ENCODE measurements at regions not wholly inside any gene's neighbourhood (a gene's known extent, or its start where the extent isn't known, plus 50 kb on each side); places are given as distances from the start of the nearest gene placed in this dataset.

GRCh38 chr2:71861186-71862160, 286.2 kb downstream of the CYP26B1 start:
- DNase-seq (ENCODE audit: low read depth, low spot score) = no peak
- no peak overlapping the region for H3K4me3 ChIP-seq (ENCODE audit: low read length)
- H3K27me3 ChIP-seq (ENCODE audit: control insufficient read depth, insufficient read depth, low read length) = no peaks in the 10 kb centered on the region
- H3K9me3 ChIP-seq (ENCODE audit: control insufficient read depth, insufficient read depth, low read length) = no peaks in the 10 kb centered on the region
- H3K4me1 ChIP-seq (ENCODE audit: control insufficient read depth, insufficient read depth, low read length) = no peaks in the 10 kb centered on the region
- H3K36me3 ChIP-seq (ENCODE audit: control insufficient read depth, insufficient read depth, low read length) = no peaks in the 10 kb centered on the region
- WGBS (ENCODE audit: insufficient coverage, insufficient read length) = no CpG with 5 or more reads among the region's 17 CpGs
- no peak overlapping the region for H3K27ac ChIP-seq (ENCODE audit: low read length)

GRCh38 chr2:71860381-71860926, 287.2 kb downstream of the CYP26B1 start:
- H3K4me3 ChIP-seq (ENCODE audit: low read length) = no peak overlapping the region
- H3K27me3 ChIP-seq (ENCODE audit: control insufficient read depth, insufficient read depth, low read length) = no peaks in the 10 kb centered on the region
- WGBS (ENCODE audit: insufficient coverage, insufficient read length) = no CpG with 5 or more reads among the region's 4 CpGs
- no peaks in the 10 kb centered on the region for H3K9me3 ChIP-seq (ENCODE audit: control insufficient read depth, insufficient read depth, low read length)
- H3K27ac ChIP-seq (ENCODE audit: low read length) = no peak overlapping the region
- no peaks in the 10 kb centered on the region for H3K36me3 ChIP-seq (ENCODE audit: control insufficient read depth, insufficient read depth, low read length)
- no peaks in the 10 kb centered on the region for H3K4me1 ChIP-seq (ENCODE audit: control insufficient read depth, insufficient read depth, low read length)
- no peak for DNase-seq (ENCODE audit: low read depth, low spot score)

GRCh38 chr2:71859211-71859847, 288.3 kb downstream of the CYP26B1 start:
- no peaks in the 10 kb centered on the region for H3K27me3 ChIP-seq (ENCODE audit: control insufficient read depth, insufficient read depth, low read length)
- no CpG with 5 or more reads among the region's 7 CpGs for whole genome bisulfite sequencing (ENCODE audit: insufficient coverage, insufficient read length)
- no peaks in the 10 kb centered on the region for H3K9me3 ChIP-seq (ENCODE audit: control insufficient read depth, insufficient read depth, low read length)
- H3K4me1 ChIP-seq (ENCODE audit: control insufficient read depth, insufficient read depth, low read length) = no peaks in the 10 kb centered on the region
- no peak for DNase-seq (ENCODE audit: low read depth, low spot score)
- H3K27ac ChIP-seq (ENCODE audit: low read length) = no peak overlapping the region
- no peak overlapping the region for H3K4me3 ChIP-seq (ENCODE audit: low read length)
- no peaks in the 10 kb centered on the region for H3K36me3 ChIP-seq (ENCODE audit: control insufficient read depth, insufficient read depth, low read length)

- Histone ChIP-seq H3K4me1 (ENCODE audit: control insufficient read depth, insufficient read depth, low read length) (no peaks in the 10 kb centered on the region), H3K4me3 (ENCODE audit: low read length) (no peak overlapping the region), H3K36me3 (ENCODE audit: control insufficient read depth, insufficient read depth, low read length) (no peaks in the 10 kb centered on the region), H3K27me3 (ENCODE audit: control insufficient read depth, insufficient read depth, low read length) (no peaks in the 10 kb centered on the region), H3K27ac (ENCODE audit: low read length) (no peak overlapping the region), H3K9me3 (ENCODE audit: control insufficient read depth, insufficient read depth, low read length) (no peaks in the 10 kb centered on the region)
- no peak for DNase-seq (ENCODE audit: low read depth, low spot score)
- no CpG with 5 or more reads among the region's 4 CpGs for WGBS (ENCODE audit: insufficient coverage, insufficient read length)
These were observed 289.6 kb downstream of the CYP26B1 start for GRCh38 chr2:71858071-71858470.

GRCh38 chr2:71857636-71858035, 290.0 kb downstream of the CYP26B1 start:
- H3K4me3 ChIP-seq (ENCODE audit: low read length) = no peak overlapping the region
- H3K27me3 ChIP-seq (ENCODE audit: control insufficient read depth, insufficient read depth, low read length) = no peaks in the 10 kb centered on the region
- no peaks in the 10 kb centered on the region for H3K9me3 ChIP-seq (ENCODE audit: control insufficient read depth, insufficient read depth, low read length)
- no peaks in the 10 kb centered on the region for H3K4me1 ChIP-seq (ENCODE audit: control insufficient read depth, insufficient read depth, low read length)
- H3K27ac ChIP-seq (ENCODE audit: low read length) = no peak overlapping the region
- DNase-seq (ENCODE audit: low read depth, low spot score) = no peak
- no CpG with 5 or more reads among the region's 6 CpGs for WGBS (ENCODE audit: insufficient coverage, insufficient read length)
- no peaks in the 10 kb centered on the region for H3K36me3 ChIP-seq (ENCODE audit: control insufficient read depth, insufficient read depth, low read length)

GRCh38 chr2:71856773-71857525, 290.7 kb downstream of the CYP26B1 start:
- no CpG with 5 or more reads among the region's 10 CpGs for WGBS (ENCODE audit: insufficient coverage, insufficient read length)
- Histone ChIP-seq H3K36me3 (ENCODE audit: control insufficient read depth, insufficient read depth, low read length) (no peaks in the 10 kb centered on the region), H3K4me3 (ENCODE audit: low read length) (no peak overlapping the region), H3K9me3 (ENCODE audit: control insufficient read depth, insufficient read depth, low read length) (no peaks in the 10 kb centered on the region), H3K4me1 (ENCODE audit: control insufficient read depth, insufficient read depth, low read length) (no peaks in the 10 kb centered on the region), H3K27me3 (ENCODE audit: control insufficient read depth, insufficient read depth, low read length) (no peaks in the 10 kb centered on the region), H3K27ac (ENCODE audit: low read length) (no peak overlapping the region)
- DNase-seq (ENCODE audit: low read depth, low spot score) = no peak

- H3K27me3 ChIP-seq (ENCODE audit: control insufficient read depth, insufficient read depth, low read length) = no peaks in the 10 kb centered on the region
- no peak overlapping the region for H3K27ac ChIP-seq (ENCODE audit: low read length)
- 0 out of 2 replicates have a peak, but pooled peaks cover 2% of the 10 kb centered on the region for H3K4me1 ChIP-seq (ENCODE audit: control insufficient read depth, insufficient read depth, low read length)
- DNase-seq (ENCODE audit: low read depth, low spot score) = no peak
- H3K4me3 ChIP-seq (ENCODE audit: low read length) = no peak overlapping the region
- H3K9me3 ChIP-seq (ENCODE audit: control insufficient read depth, insufficient read depth, low read length) = no peaks in the 10 kb centered on the region
- no CpG with 5 or more reads among the region's 6 CpGs for WGBS (ENCODE audit: insufficient coverage, insufficient read length)
- H3K36me3 ChIP-seq (ENCODE audit: control insufficient read depth, insufficient read depth, low read length) = no peaks in the 10 kb centered on the region
These were observed 293.8 kb downstream of the CYP26B1 start for GRCh38 chr2:71853858-71854257.

- no peaks in the 10 kb centered on the region for H3K9me3 ChIP-seq (ENCODE audit: control insufficient read depth, insufficient read depth, low read length)
- no CpG with 5 or more reads among the region's 32 CpGs for WGBS (ENCODE audit: insufficient coverage, insufficient read length)
- no peak overlapping the region for H3K4me3 ChIP-seq (ENCODE audit: low read length)
- H3K36me3 ChIP-seq (ENCODE audit: control insufficient read depth, insufficient read depth, low read length) = no peaks in the 10 kb centered on the region
- no peak for DNase-seq (ENCODE audit: low read depth, low spot score)
- H3K27me3 ChIP-seq (ENCODE audit: control insufficient read depth, insufficient read depth, low read length) = no peaks in the 10 kb centered on the region
- H3K4me1 ChIP-seq (ENCODE audit: control insufficient read depth, insufficient read depth, low read length) = 0 out of 2 replicates have a peak, but pooled peaks cover 2% of the 10 kb centered on the region
- no peak overlapping the region for H3K27ac ChIP-seq (ENCODE audit: low read length)
These were observed 295.4 kb downstream of the CYP26B1 start for GRCh38 chr2:71852141-71852711.

GRCh38 chr2:71851094-71851750, 296.4 kb downstream of the CYP26B1 start:
- no peaks in the 10 kb centered on the region for H3K27me3 ChIP-seq (ENCODE audit: control insufficient read depth, insufficient read depth, low read length)
- DNase-seq (ENCODE audit: low read depth, low spot score) = no peak
- no peak overlapping the region for H3K27ac ChIP-seq (ENCODE audit: low read length)
- no CpG with 5 or more reads among the region's 8 CpGs for WGBS (ENCODE audit: insufficient coverage, insufficient read length)
- 0 out of 2 replicates have a peak, but pooled peaks cover 2% of the 10 kb centered on the region for H3K4me1 ChIP-seq (ENCODE audit: control insufficient read depth, insufficient read depth, low read length)
- no peaks in the 10 kb centered on the region for H3K9me3 ChIP-seq (ENCODE audit: control insufficient read depth, insufficient read depth, low read length)
- no peaks in the 10 kb centered on the region for H3K36me3 ChIP-seq (ENCODE audit: control insufficient read depth, insufficient read depth, low read length)
- no peak overlapping the region for H3K4me3 ChIP-seq (ENCODE audit: low read length)

All from iPS DF 6.9 (cell line).